ENCODE measurements at regions not wholly inside any gene's neighbourhood (a gene's known extent, or its start where the extent isn't known, plus 50 kb on each side); places are given as distances from the start of the nearest gene placed in this dataset.

GRCh38 chr18:25560369-25560768, 208.4 kb upstream of the ZNF521 start:
- TF ChIP-seq, protein P1, sequence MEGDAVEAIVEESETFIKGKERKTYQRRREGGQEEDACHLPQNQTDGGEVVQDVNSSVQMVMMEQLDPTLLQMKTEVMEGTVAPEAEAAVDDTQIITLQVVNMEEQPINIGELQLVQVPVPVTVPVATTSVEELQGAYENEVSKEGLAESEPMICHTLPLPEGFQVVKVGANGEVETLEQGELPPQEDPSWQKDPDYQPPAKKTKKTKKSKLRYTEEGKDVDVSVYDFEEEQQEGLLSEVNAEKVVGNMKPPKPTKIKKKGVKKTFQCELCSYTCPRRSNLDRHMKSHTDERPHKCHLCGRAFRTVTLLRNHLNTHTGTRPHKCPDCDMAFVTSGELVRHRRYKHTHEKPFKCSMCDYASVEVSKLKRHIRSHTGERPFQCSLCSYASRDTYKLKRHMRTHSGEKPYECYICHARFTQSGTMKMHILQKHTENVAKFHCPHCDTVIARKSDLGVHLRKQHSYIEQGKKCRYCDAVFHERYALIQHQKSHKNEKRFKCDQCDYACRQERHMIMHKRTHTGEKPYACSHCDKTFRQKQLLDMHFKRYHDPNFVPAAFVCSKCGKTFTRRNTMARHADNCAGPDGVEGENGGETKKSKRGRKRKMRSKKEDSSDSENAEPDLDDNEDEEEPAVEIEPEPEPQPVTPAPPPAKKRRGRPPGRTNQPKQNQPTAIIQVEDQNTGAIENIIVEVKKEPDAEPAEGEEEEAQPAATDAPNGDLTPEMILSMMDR (IDR thresholded peaks at IDR 0.05; ENCODE audit: low read length), result no peak
- no peak for TF ChIP-seq EZH2 (IDR thresholded peaks at IDR 0.05; ENCODE audit: borderline replicate concordance, low read length)

All from OCI-LY1 (cell line).